Keratinocyte (primary cell): ENCODE measurements at regions not wholly inside any gene's neighbourhood (a gene's known extent, or its start where the extent isn't known, plus 50 kb on each side); places are given as distances from the start of the nearest gene placed in this dataset.

ENCODE experiments used
- DNase-seq: peaks from one replicate; pipeline ENCODE4 v3.0.0-alpha.2; 2011; ENCODE audit warnings: low read depth, missing footprints, low spot score
- FAIRE-seq: peaks from 2 replicates; lab custom pipeline; 2011; peaks lifted over from hg19 to GRCh38; lab: Jason Lieb, UNC
- H2AFZ ChIP-seq: 2 replicates; pipeline ENCODE4 v1.6.0; 2012; ENCODE audit warnings: low read length, control low read depth, inconsistent platforms; ENCODE audit not compliant: control insufficient read depth
- H3K27ac ChIP-seq: 2 replicates; pipeline ENCODE4 v1.5.1; 2011; ENCODE audit warnings: low read length; ENCODE audit not compliant: control insufficient read depth, insufficient read depth
- H3K27me3 ChIP-seq: 3 replicates; pipeline ENCODE4 v1.6.0; 2011; ENCODE audit warnings: low read length; ENCODE audit not compliant: control insufficient read depth, insufficient read depth; ENCODE audit errors: extremely low read depth
- H3K36me3 ChIP-seq, 2 experiments: 2 replicates in 1 of 2; 3 replicates in 1 of 2; pipeline ENCODE4 v1.5.1; 2011; ENCODE audit warnings: low read length in 2 of 2, mild to moderate bottlenecking in 1 of 2; ENCODE audit not compliant: control insufficient read depth in 2 of 2, insufficient read depth in 2 of 2; ENCODE audit errors: extremely low read depth in 1 of 2
- H3K4me1 ChIP-seq: 3 replicates; pipeline ENCODE4 v1.5.1; 2011; ENCODE audit warnings: low read length; ENCODE audit not compliant: control insufficient read depth, insufficient read depth; ENCODE audit errors: extremely low read depth
- H3K4me2 ChIP-seq: 3 replicates; pipeline ENCODE4 v1.6.0; 2011; ENCODE audit warnings: low read depth, low read length; ENCODE audit not compliant: control insufficient read depth, insufficient read depth; ENCODE audit errors: extremely low read depth
- H3K4me3 ChIP-seq, 3 experiments: fragments of 200-600 bp in 1 of 3; sonication (generic) in 1 of 3; 2 replicates in 2 of 3; 3 replicates in 1 of 3; pipeline ENCODE4 v1.5.1; 2011 to 2016; ENCODE audit warnings: low read length in 3 of 3, mild to moderate bottlenecking in 3 of 3, control low read depth in 2 of 3, inconsistent platforms in 1 of 3, low read depth in 1 of 3, mixed read lengths in 1 of 3, mixed run types in 1 of 3, moderate library complexity in 1 of 3; ENCODE audit not compliant: control insufficient read depth in 2 of 3, insufficient read depth in 2 of 3; ENCODE audit errors: extremely low read depth in 1 of 3
- H3K79me2 ChIP-seq: 2 replicates; pipeline ENCODE4 v1.6.0; 2012; ENCODE audit warnings: low read length; ENCODE audit not compliant: control insufficient read depth, insufficient read depth
- H3K9ac ChIP-seq: 3 replicates; pipeline ENCODE4 v1.6.0; 2011; ENCODE audit warnings: low read length; ENCODE audit not compliant: control insufficient read depth, insufficient read depth; ENCODE audit errors: extremely low read depth
- H3K9me1 ChIP-seq: 3 replicates; pipeline ENCODE4 v1.6.0; 2011; ENCODE audit warnings: low read length; ENCODE audit not compliant: control insufficient read depth, insufficient read depth; ENCODE audit errors: extremely low read depth
- H3K9me3 ChIP-seq: 2 replicates; pipeline ENCODE4 v1.5.1; 2012; ENCODE audit warnings: low read depth, low read length; ENCODE audit not compliant: control insufficient read depth
- H4K20me1 ChIP-seq: 3 replicates; pipeline ENCODE4 v1.6.0; 2011; ENCODE audit warnings: low read length; ENCODE audit not compliant: control insufficient read depth, insufficient read depth; ENCODE audit errors: extremely low read depth
- CTCF ChIP-seq, 3 experiments: IDR thresholded peaks in 1 of 3; conservative IDR thresholded peaks in 1 of 3; optimal IDR thresholded peaks in 1 of 3; 2 replicates in 2 of 3; 3 replicates in 1 of 3; pipeline versions ENCODE3 to v1.5.1; 2011; ENCODE audit warnings: low read length in 3 of 3, mild to moderate bottlenecking in 3 of 3, moderate library complexity in 2 of 3, control low read depth in 1 of 3, inconsistent platforms in 1 of 3; ENCODE audit not compliant: insufficient read depth in 2 of 3; ENCODE audit errors: extremely low read depth in 1 of 3
- EZH2 ChIP-seq: IDR thresholded peaks from one replicate; pipeline ENCODE4 v1.6.1; 2012; ENCODE audit warnings: inconsistent platforms, mild to moderate bottlenecking, low read length, moderate library complexity
- dilution Hi-C: fragments of 300-500 bp; cut with MboI; formaldehyde crosslinking; loops from one replicate; pipeline ENCODE4 v1.7.0; 2020; ENCODE audit warnings: low sequenced_read_pairs; ENCODE audit not compliant: extremely low pct_ligation_motif_present

GRCh38 chr13:62595976-62596375 lies 1180.3 kb upstream of the PCDH20 start:
- no peaks in the 10 kb centered on the region for H3K4me1 ChIP-seq
- H3K36me3 ChIP-seq: no peaks in the 10 kb centered on the region
- H4K20me1 ChIP-seq: no peaks in the 10 kb centered on the region
- dilution Hi-C loops: no loop called here
- no peak overlapping the region for H3K9ac ChIP-seq
- no peak overlapping the region for H3K4me2 ChIP-seq
- no peaks in the 10 kb centered on the region for H3K9me3 ChIP-seq
- FAIRE-seq: no peak
- H3K27me3 ChIP-seq: no peaks in the 10 kb centered on the region
- no peaks in the 10 kb centered on the region for H3K9me1 ChIP-seq
- no peak overlapping the region for H3K27ac ChIP-seq
- no peak for TF ChIP-seq EZH2
- no peak for TF ChIP-seq CTCF (optimal IDR thresholded peaks at IDR 0.05 in 1 of 3, IDR thresholded peaks at IDR 0.05 in 1 of 3, conservative IDR thresholded peaks at IDR 0.05 in 1 of 3; ENCODE audit: extremely low read depth in 1 of 3, insufficient read depth in 2 of 3, low read length in 3 of 3)
- no peak for DNase-seq
- H3K4me3 ChIP-seq: no peak overlapping the region
- no peak overlapping the region for H2AFZ ChIP-seq
- no peaks in the 10 kb centered on the region for H3K79me2 ChIP-seq

GRCh38 chr13:62593804-62594203 lies 1178.2 kb upstream of the PCDH20 start:
- H3K4me1 ChIP-seq: no peaks in the 10 kb centered on the region

More at GRCh38 chr13:62593804-62594203, 1178.2 kb upstream of the PCDH20 start:
- Histone ChIP-seq H3K4me3 (no peak overlapping the region), H3K9ac (no peak overlapping the region), H3K79me2 (no peaks in the 10 kb centered on the region), H3K27me3 (no peaks in the 10 kb centered on the region), H3K9me1 (no peaks in the 10 kb centered on the region), H3K36me3 (no peaks in the 10 kb centered on the region), H3K27ac (no peak overlapping the region), H3K9me3 (no peaks in the 10 kb centered on the region), H2AFZ (no peak overlapping the region), H3K4me2 (no peak overlapping the region), H4K20me1 (no peaks in the 10 kb centered on the region)
- FAIRE-seq: no peak
- TF ChIP-seq CTCF (optimal IDR thresholded peaks at IDR 0.05 in 1 of 3, IDR thresholded peaks at IDR 0.05 in 1 of 3, conservative IDR thresholded peaks at IDR 0.05 in 1 of 3; ENCODE audit: extremely low read depth in 1 of 3, insufficient read depth in 2 of 3, low read length in 3 of 3) (no peak), EZH2 (no peak)
- dilution Hi-C loops: no loop called here
- DNase-seq: no peak
